GM21717 (cell line): ENCODE measurements at regions not wholly inside any gene's neighbourhood (a gene's known extent, or its start where the extent isn't known, plus 50 kb on each side); places are given as distances from the start of the nearest gene placed in this dataset.
"Not testable (repeated sequence)": the region's sequence is repeated elsewhere in the genome, so short reads cannot be mapped to it uniquely, and the experiment has no call there.

ENCODE experiments used
- ATAC-seq: cut with Tn5 transposase; IDR thresholded peaks from one replicate; pipeline ENCODE4 v1.9.1; 2021; ENCODE audit warnings: mild to moderate bottlenecking, moderate library complexity; ENCODE audit not compliant: unreplicated experiment

DNA sequence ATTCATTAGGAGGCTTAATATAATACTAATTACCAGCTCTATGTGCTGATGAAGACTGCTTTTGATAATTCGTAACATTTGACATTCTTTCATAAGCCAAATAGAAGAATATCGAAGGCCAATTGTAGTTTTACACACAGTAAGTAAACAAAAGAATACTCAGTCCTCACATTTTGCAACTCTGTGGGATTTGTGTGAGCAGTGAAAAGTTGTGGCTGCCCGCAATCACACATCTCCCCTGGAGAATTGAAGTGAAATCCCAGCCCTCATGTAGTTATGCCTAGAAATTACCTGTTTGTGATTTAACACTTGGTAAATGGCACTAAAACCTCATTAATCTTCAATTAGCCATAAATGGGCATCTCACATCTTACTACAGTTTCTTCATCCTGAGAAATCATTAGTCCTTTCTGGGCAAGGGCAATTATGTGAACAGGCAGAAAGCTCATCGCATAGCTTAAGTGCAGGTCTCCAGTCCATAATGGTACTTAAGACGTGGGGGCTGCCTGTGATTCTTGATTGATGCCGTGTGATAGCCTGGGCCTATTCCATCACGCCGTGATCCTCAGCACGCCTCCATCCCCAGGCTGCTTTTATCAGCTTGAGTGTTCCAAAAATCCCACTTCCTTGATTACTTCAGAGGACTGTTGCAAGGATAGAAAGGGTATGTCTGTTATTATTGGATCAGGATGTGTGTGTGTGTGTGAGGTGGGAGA lies 97.9 kb upstream of the METTL14 start:
- no peak for ATAC-seq

DNA sequence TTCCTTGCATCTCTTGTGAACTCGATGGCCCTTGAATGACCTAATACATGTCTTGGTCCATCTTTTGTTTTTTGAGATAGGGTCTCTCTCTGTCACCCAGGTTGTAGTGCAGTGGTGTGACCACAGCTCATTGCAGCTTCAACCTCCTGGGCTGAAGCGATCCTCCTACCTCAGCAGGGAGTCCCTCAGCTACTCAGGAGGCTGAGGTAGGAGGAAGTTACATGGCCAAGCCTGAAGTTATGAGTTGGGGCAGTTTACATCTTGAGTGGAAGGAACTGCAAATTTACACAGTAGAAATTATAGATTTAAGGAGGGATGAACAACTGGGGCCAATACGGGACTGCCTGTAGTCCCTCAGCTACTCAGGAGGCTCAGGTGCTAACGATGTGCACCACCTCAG lies 97.2 kb upstream of the METTL14 start:
- no peak for ATAC-seq

- no peak for ATAC-seq
Observed at GRCh38 chr4:118589471-118590055, 95.6 kb upstream of the METTL14 start.

GRCh38 chr4:118591339-118592046 lies 93.7 kb upstream of the METTL14 start:
- ATAC-seq: peak; percentile 97

GRCh38 chr4:118592289-118592688 lies 92.9 kb upstream of the METTL14 start:
- not testable (repeated sequence) for ATAC-seq

GRCh38 chr4:118595883-118596282 lies 89.3 kb upstream of the METTL14 start:
- ATAC-seq: not testable (repeated sequence)

- not testable (repeated sequence) for ATAC-seq
Observed at GRCh38 chr4:118625097-118625496, 60.1 kb upstream of the METTL14 start.

DNA sequence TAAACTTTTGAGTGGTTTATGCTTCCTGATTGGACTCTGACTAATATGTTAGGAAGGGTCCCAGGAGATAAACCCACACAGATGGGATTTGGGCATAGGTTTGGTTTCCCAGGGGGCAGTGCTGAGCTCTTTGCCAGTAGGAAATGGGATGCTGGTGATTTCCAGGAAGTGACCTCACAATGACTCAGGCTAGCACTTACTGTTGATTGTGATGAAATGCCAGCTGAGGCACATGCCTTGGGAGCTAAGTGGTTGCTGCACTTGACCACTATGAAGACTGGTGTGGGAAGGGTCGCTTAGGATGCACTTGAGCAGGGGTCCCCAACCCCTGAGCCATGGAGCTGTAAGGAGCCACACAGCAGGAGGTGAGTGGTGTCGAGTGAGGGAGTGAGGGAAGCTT lies 55.5 kb upstream of the METTL14 start:
- ATAC-seq: not testable (repeated sequence)

DNA sequence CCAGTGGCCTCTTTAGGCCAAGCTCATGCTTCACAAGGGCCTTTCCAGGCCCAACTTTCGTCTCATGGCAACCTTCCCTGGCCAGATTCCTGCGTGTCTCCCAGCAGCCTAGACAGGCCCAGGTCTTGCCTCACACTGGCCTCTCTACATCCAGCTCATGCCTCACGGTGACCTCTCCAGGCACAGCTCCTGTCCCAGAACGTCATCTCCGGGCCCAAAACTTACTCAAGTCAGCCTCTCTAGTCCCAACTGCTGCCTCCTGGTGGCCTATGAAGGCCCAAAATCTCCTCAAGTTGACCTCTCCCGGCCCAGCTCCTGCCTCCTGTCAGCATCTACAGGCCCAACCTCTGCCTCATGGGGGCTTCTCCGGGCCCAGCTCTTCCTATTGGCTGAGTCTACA lies 54.3 kb upstream of the METTL14 start:
- not testable (repeated sequence) for ATAC-seq

DNA sequence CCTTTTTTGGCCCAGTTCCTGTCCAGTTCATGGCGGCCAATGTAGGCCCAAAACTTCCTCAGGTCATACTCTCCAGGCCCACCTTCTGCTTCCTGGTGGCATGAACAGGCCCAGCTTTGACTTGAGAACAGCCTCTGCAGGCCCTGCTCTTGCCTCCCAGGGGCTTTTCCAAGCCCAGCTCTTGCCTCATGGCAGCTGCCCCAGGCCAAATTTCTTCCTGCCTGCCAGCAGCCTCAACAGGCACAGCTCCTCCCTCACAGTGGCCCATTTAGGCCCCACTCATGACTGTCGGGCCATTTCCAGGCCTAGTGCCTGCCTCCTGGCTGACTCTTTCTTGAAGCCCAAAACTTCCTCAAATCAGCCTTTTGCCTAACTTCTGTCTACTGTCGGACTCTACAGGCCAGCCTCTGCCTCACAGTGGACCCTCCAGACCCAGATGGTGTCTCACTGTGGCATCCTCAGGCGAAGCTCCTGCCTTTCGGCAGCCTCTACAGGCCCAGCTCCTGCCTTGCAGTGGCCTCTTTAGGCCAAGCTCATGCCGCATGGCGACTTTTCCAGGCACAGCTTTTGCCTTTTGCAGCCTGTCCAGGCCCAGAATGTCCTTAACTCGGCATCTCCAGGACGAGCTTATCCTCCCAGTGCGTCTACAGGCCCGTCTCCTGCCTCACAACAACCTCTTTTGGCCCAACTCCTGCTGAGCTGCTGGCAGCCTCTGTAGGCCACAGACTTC lies 53.7 kb upstream of the METTL14 start:
- not testable (repeated sequence) for ATAC-seq

GRCh38 chr4:118633476-118633875 lies 51.7 kb upstream of the METTL14 start:
- not testable (repeated sequence) for ATAC-seq

DNA sequence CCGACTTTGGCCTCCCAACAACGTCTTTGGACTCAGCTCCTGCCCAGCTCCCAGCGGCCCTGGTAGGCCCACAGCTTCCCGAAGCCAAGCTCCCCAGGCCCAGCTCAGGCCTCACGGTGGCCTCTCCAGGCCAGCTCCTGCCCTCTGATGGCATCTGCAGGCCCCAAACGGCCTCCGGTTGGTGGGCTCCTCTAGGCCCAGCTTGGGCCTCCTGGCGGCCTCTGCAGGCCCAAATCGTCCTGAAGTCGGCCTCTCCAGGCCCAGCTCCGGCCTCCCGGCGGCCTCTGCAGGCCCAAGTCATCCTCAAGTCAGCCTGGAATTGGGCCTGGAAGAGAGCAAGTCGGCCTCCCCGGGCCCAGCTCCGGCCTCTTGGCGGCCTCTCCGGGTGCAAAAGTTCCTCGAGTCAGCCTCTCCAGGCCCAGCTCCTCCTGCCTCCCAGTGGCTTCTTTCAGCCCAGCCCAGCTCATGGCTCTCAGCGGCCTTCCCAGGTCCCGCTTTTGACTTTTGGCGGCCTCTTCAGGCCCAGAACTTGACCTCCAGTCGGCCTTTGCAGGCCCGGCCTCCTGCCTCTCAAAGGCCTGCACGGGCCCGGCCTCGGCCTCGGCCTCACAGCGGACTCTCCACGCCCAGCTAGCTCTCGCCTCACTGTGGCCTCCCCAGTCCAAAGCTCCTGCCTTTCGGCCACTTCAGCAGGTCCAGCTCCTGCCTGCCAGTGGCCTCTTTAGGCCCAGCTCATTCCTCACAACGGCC lies 50.9 kb upstream of the METTL14 start:
- not testable (repeated sequence) for ATAC-seq
